Loucy (cell line): ENCODE measurements at regions not wholly inside any gene's neighbourhood (a gene's known extent, or its start where the extent isn't known, plus 50 kb on each side); places are given as distances from the start of the nearest gene placed in this dataset.

Source experiments
- EZH2phosphoT487 ChIP-seq: fragments of 200-600 bp; IDR thresholded peaks from 2 replicates; pipeline ENCODE4 v1.6.1; 2018; ENCODE audit warnings: antibody characterized with exemption, mild to moderate bottlenecking, moderate library complexity, borderline replicate concordance
- TF ChIP-seq, protein P1 (sequence below): fragments of 200-600 bp; sonication (generic); conservative IDR thresholded peaks from 2 replicates; pipeline ENCODE4 v1.5.1; 2014; ENCODE audit warnings: mild to moderate bottlenecking, antibody characterized with exemption, low read length

DNA sequence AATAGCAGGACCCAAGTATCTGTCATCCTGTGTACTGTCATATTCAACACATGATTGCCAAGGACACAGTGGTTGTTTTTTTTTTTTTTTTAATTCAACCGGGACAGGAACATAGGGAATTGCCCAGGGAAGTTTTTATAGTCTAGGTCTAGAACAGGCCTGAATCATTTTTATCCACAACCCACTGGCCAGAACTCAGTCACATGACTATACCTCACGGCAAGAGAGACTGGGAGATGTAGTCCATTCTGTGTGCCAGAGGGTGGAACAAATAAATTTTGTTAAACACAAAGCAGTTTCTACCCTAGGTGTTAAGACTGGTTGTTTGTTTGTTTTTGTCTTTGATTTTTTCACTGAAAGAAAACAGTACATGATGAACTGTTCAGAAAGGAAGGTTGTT, 105.8 kb upstream of the SMARCA2 start:
- TF ChIP-seq, protein P1, sequence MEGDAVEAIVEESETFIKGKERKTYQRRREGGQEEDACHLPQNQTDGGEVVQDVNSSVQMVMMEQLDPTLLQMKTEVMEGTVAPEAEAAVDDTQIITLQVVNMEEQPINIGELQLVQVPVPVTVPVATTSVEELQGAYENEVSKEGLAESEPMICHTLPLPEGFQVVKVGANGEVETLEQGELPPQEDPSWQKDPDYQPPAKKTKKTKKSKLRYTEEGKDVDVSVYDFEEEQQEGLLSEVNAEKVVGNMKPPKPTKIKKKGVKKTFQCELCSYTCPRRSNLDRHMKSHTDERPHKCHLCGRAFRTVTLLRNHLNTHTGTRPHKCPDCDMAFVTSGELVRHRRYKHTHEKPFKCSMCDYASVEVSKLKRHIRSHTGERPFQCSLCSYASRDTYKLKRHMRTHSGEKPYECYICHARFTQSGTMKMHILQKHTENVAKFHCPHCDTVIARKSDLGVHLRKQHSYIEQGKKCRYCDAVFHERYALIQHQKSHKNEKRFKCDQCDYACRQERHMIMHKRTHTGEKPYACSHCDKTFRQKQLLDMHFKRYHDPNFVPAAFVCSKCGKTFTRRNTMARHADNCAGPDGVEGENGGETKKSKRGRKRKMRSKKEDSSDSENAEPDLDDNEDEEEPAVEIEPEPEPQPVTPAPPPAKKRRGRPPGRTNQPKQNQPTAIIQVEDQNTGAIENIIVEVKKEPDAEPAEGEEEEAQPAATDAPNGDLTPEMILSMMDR, result no peak
- no peak for TF ChIP-seq EZH2phosphoT487
